Lung (tissue), 11 donors: ENCODE measurements at regions not wholly inside any gene's neighbourhood (a gene's known extent, or its start where the extent isn't known, plus 50 kb on each side); places are given as distances from the start of the nearest gene placed in this dataset.

Experiments used
- ATAC-seq: fragments of 200-7000 bp; cut with Tn5 transposase; one replicate; pipeline ENCODE4 v1.9.1; 2020; ENCODE audit warnings: moderate number of reproducible peaks; ENCODE audit not compliant: insufficient read depth, low FRiP score
- DNase-seq, 3 donors: peaks; one replicate each; pipeline ENCODE4 v3.0.0-alpha.2; 2013 to 2017
- H3K27ac ChIP-seq, 2 donors: one replicate each; pipeline ENCODE4 v1.5.1; 2013; ENCODE audit warnings: mild to moderate bottlenecking in 2 of 2, moderate library complexity in 2 of 2, control low read depth in 1 of 2, inconsistent platforms in 1 of 2, low read depth in 1 of 2, low read length in 1 of 2
- H3K27me3 ChIP-seq, 3 donors: one replicate each; pipeline ENCODE4 v1.5.1; 2013; ENCODE audit warnings: low read length in 2 of 3; ENCODE audit not compliant: control insufficient read depth in 3 of 3, insufficient read depth in 3 of 3
- H3K36me3 ChIP-seq, 4 donors: one replicate each; pipeline ENCODE4 v1.5.1; 2013; ENCODE audit warnings: low read length in 4 of 4, mild to moderate bottlenecking in 1 of 4, moderate library complexity in 1 of 4; ENCODE audit not compliant: control insufficient read depth in 4 of 4, insufficient read depth in 4 of 4
- H3K4me1 ChIP-seq, 5 donors: one replicate each; pipeline ENCODE4 v1.5.1; 2013; ENCODE audit warnings: low read length in 5 of 5, mild to moderate bottlenecking in 2 of 5, moderate library complexity in 1 of 5; ENCODE audit not compliant: control insufficient read depth in 5 of 5, insufficient read depth in 5 of 5
- H3K4me3 ChIP-seq: one replicate; pipeline ENCODE4 v1.5.1; 2013; ENCODE audit warnings: mild to moderate bottlenecking, control low read depth, moderate library complexity
- H3K9ac ChIP-seq, 2 donors: one replicate each; pipeline ENCODE4 v1.5.1; 2013; ENCODE audit warnings: low read length in 2 of 2, control low read depth in 1 of 2; ENCODE audit not compliant: insufficient read depth in 1 of 2
- H3K9me3 ChIP-seq, 4 donors: one replicate each; pipeline ENCODE4 v1.5.1; 2013; ENCODE audit warnings: low read length in 3 of 4, mild to moderate bottlenecking in 1 of 4, moderate library complexity in 1 of 4; ENCODE audit not compliant: control insufficient read depth in 4 of 4, insufficient read depth in 3 of 4
- WGBS, 2 donors: extraction: QIAGEN DNeasy Blood & Tissue Kit; methylation state at CpG; one replicate each; pipeline ENCODE4 v1.1.7; 2013; 5-methylcytosine and 5-hydroxymethylcytosine counted together
- TF ChIP-seq, protein P1 (sequence below): IDR thresholded peaks from 2 replicates; pipeline ENCODE4 v1.5.1; 2012; ENCODE audit warnings: mild to moderate bottlenecking; ENCODE audit errors: control extremely low read depth, extremely low read depth
- donor health status: control.
- donor health status: control.
- donor health status: Bipolar disorder and iron deficiency.
- donor health status: healthy.
- donor health status: DM: yes; HTN: yes; CAD: no.

DNA sequence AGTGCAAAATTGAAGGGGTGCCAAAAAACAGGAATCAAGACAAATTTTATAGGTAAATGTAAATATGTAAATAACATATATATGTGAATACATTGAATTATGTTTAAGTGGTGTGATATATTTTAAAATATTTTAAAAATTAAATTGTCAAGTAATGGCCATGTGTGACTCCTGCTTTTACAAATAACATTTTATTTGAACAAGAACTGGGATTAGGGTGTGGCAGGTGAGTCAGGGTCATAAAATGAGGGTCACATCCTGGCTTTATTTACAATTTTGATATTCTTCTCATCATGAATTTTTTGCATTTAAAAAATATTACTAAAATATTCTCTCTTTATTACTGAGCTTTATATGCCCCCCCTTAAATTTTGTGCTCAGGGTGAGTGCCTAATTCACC lies 601.1 kb upstream of the MAN1A1 start:
- no peak overlapping the region for H3K9ac ChIP-seq
- H3K27ac ChIP-seq = no peak overlapping the region
- TF ChIP-seq, protein P1, sequence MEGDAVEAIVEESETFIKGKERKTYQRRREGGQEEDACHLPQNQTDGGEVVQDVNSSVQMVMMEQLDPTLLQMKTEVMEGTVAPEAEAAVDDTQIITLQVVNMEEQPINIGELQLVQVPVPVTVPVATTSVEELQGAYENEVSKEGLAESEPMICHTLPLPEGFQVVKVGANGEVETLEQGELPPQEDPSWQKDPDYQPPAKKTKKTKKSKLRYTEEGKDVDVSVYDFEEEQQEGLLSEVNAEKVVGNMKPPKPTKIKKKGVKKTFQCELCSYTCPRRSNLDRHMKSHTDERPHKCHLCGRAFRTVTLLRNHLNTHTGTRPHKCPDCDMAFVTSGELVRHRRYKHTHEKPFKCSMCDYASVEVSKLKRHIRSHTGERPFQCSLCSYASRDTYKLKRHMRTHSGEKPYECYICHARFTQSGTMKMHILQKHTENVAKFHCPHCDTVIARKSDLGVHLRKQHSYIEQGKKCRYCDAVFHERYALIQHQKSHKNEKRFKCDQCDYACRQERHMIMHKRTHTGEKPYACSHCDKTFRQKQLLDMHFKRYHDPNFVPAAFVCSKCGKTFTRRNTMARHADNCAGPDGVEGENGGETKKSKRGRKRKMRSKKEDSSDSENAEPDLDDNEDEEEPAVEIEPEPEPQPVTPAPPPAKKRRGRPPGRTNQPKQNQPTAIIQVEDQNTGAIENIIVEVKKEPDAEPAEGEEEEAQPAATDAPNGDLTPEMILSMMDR = no peak
- DNase-seq (no peak), ATAC-seq (no peak)
- no peaks in the 10 kb centered on the region for H3K27me3 ChIP-seq
- no peaks in the 10 kb centered on the region for H3K4me1 ChIP-seq
- H3K36me3 ChIP-seq = no peaks in the 10 kb centered on the region
- no peak overlapping the region for H3K4me3 ChIP-seq
- no peaks in the 10 kb centered on the region for H3K9me3 ChIP-seq

DNA sequence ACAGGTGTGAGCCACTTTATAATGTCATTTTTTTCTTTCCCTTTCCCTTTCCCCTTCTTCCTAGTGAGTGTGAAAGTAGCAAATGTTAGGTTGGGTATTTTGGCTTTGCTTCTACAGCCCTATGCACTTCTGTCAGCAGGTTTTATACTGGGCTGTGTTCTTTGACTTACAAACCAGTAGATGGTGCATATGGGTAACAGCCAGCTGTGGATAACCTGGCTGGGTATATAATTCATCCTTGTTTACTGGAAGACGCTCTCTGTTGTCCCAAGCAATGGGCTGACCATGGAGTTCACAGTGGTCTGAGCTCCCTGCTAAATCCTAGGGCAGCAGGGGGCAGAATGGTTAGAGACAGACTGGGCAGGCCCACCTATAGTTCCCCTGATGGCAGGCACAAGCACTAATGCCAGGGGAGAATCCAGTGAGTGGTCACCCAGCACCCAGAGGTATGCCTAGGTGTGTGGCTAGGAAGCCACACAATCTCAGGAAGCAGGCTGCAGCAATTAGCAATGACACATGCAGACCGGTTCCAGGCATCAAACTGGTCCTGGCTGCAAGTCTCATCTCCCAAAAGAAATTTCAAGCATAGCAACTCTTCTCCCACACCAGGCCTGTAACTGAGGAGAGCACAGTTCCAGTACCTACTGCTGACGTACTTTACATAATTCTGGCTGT lies 592.7 kb upstream of the MAN1A1 start:
- ATAC-seq (no peak), DNase-seq (no peak)
- no peaks in the 10 kb centered on the region for H3K9me3 ChIP-seq
- H3K4me3 ChIP-seq = no peak overlapping the region
- H3K9ac ChIP-seq = no peak overlapping the region
- H3K4me1 ChIP-seq = no peaks in the 10 kb centered on the region
- no peak overlapping the region for H3K27ac ChIP-seq
- H3K36me3 ChIP-seq = no peaks in the 10 kb centered on the region
- WGBS, 2 donors = 92 to 95% methylated on average over 3 of the region's 3 CpGs
- no peaks in the 10 kb centered on the region for H3K27me3 ChIP-seq
- TF ChIP-seq, protein P1 = no peak

DNA sequence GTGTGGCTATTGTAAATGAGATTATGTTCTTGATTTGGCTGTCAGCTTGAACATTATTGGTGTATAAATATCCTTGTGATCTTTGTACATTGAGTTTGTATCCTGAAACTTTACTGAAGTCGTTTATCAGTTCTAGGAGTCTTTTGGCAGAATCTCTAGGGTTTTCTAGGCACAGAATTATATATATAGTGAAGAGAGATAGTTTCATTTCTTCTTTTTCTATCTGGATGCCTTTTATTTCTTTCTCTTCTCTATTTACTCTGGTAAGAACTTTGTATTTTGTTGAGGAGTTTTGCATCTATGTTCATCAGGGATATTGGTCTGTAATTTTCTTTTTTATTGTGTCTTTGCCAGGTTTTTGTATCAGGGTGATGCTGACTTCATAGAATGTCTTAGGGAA lies 589.2 kb upstream of the MAN1A1 start:
- Histone ChIP-seq H3K27ac (no peak overlapping the region), H3K9ac (no peak overlapping the region), H3K9me3 (no peaks in the 10 kb centered on the region), H3K27me3 (no peaks in the 10 kb centered on the region), H3K4me1 (no peaks in the 10 kb centered on the region), H3K4me3 (no peak overlapping the region), H3K36me3 (no peaks in the 10 kb centered on the region)
- TF ChIP-seq, protein P1 = no peak
- ATAC-seq (no peak), DNase-seq (no peak)
- 63 to 67% methylated on average over 1 of the region's 1 CpG for WGBS, 2 donors

DNA sequence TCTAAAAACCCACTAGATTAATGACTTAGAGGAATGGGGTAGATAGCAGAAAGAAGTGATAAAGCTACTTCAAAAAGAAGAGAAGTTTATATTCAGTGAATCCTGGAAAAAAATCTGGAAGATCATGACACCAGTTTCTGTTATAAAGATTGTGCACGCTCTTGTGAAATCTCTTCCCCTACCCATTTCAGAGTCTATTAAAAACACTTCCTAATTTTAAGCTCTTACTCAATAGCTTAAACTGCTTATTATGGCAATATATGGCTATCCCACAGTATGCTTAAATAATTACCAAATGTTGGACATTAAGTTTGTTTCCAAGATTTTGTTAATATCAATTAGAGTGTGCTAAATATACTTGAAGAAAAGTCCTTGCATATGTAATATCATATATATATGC lies 585.3 kb upstream of the MAN1A1 start:
- Histone ChIP-seq H3K4me3 (no peak overlapping the region), H3K9me3 (no peaks in the 10 kb centered on the region), H3K27me3 (no peaks in the 10 kb centered on the region), H3K9ac (no peak overlapping the region), H3K4me1 (no peaks in the 10 kb centered on the region), H3K27ac (no peak overlapping the region), H3K36me3 (no peaks in the 10 kb centered on the region)
- TF ChIP-seq, protein P1 = no peak
- no peak for ATAC-seq
- peak in 1 of 3 donors; percentile 4 for DNase-seq
- WGBS, 2 donors = 21 to 75% methylated on average over 1 of the region's 1 CpG
